Esophagus squamous epithelium (tissue), 4 donors: ENCODE measurements at regions not wholly inside any gene's neighbourhood (a gene's known extent, or its start where the extent isn't known, plus 50 kb on each side); places are given as distances from the start of the nearest gene placed in this dataset.

Source experiments
- POLR2A ChIP-seq, 4 donors: fragments of 450-650 bp; IDR thresholded peaks; one replicate each; pipeline ENCODE4 v1.6.1; 2017; ENCODE audit warnings: antibody characterized with exemption in 4 of 4, mild to moderate bottlenecking in 4 of 4, moderate library complexity in 3 of 4
- TF ChIP-seq, protein P1 (sequence below), 6 experiments: fragments of 450-650 bp in 4 of 6; fragments of 200-600 bp in 2 of 6; sonication (generic) in 2 of 6; IDR thresholded peaks; one replicate each; pipeline ENCODE4 v1.5.1; 2016 to 2019; ENCODE audit warnings: antibody characterized with exemption in 6 of 6, mild to moderate bottlenecking in 4 of 6, moderate library complexity in 4 of 6

GRCh38 chr16:64147941-64148340 lies 973.9 kb downstream of the CDH11 start:
- TF ChIP-seq, protein P1, sequence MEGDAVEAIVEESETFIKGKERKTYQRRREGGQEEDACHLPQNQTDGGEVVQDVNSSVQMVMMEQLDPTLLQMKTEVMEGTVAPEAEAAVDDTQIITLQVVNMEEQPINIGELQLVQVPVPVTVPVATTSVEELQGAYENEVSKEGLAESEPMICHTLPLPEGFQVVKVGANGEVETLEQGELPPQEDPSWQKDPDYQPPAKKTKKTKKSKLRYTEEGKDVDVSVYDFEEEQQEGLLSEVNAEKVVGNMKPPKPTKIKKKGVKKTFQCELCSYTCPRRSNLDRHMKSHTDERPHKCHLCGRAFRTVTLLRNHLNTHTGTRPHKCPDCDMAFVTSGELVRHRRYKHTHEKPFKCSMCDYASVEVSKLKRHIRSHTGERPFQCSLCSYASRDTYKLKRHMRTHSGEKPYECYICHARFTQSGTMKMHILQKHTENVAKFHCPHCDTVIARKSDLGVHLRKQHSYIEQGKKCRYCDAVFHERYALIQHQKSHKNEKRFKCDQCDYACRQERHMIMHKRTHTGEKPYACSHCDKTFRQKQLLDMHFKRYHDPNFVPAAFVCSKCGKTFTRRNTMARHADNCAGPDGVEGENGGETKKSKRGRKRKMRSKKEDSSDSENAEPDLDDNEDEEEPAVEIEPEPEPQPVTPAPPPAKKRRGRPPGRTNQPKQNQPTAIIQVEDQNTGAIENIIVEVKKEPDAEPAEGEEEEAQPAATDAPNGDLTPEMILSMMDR (IDR thresholded peaks at IDR 0.05), result no peak
- TF ChIP-seq POLR2A (IDR thresholded peaks at IDR 0.05), result no peak
